GM18505 (cell line): ENCODE measurements at regions not wholly inside any gene's neighbourhood (a gene's known extent, or its start where the extent isn't known, plus 50 kb on each side); places are given as distances from the start of the nearest gene placed in this dataset.
"Not testable (repeated sequence)": the region's sequence is repeated elsewhere in the genome, so short reads cannot be mapped to it uniquely, and the experiment has no call there.

Experiments
- ATAC-seq: cut with Tn5 transposase; IDR thresholded peaks from one replicate; pipeline ENCODE4 v1.9.1; 2021; ENCODE audit not compliant: unreplicated experiment
- POLR2A ChIP-seq: IDR thresholded peaks from 4 replicates; pipeline ENCODE4 v1.6.1; 2011; ENCODE audit warnings: borderline replicate concordance; ENCODE audit not compliant: insufficient read depth, insufficient read length; ENCODE audit errors: extremely low read depth

DNA sequence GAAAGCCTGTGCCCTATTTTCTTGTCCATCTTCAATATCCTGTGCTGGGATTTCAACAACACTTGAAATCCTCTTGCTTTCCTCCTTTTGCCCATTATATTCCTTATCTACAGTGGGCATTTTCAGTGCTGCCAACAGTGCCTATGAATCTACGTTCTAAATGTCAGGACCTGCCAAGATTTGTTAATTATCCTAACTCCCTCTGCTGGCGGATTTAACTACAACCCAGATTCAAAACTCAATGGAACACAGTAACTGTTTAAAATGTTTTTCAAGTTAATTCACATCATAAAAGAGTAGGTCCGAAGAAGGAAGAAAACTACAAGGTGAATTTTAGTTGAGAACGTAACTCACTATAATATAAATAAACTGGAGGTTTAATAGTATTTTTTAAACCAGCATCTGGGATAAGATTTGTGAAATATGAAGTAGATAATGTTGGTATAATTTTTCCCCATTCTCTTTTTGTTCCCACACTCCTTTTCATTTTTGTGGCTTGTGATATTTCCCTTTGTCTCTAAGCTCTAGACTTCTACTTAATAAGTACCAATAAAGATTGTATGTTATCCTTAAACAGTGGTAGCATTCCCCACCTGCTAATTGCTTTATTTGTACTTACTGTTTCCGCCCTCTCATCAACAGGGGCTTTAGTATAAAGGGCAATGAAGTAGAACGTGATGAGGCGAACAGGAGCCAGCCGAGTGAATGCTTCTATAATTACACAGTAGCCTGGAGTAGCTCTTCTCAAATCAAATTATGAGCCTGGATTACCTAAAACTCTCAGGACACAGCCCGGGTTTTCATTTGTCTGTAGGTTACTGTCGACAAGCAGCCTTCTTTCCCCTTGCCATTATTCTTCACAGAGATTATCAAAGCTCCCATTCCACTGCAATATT lies 302.5 kb upstream of the ATP11B start:
- no peak for TF ChIP-seq POLR2A
- no peak for ATAC-seq

DNA sequence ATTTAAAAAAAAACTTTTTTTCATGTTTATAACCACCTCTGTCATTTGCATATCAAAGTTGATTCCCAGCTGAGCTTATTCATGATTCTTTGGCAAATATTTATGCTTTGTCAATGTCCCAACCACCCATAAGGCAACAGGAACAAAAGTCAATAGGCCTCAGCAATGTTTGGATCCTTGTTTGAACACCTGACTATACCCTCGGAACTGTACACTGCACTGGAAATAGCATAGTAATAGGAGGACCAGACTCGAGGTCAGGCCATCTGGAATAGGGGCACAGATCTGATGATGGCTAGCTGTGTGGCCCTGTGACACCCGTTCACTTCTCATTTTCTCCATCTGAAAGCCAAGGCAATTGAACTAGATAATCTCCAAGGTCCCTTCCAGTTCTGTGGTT lies 301.7 kb upstream of the ATP11B start:
- no peak for TF ChIP-seq POLR2A
- ATAC-seq = no peak

DNA sequence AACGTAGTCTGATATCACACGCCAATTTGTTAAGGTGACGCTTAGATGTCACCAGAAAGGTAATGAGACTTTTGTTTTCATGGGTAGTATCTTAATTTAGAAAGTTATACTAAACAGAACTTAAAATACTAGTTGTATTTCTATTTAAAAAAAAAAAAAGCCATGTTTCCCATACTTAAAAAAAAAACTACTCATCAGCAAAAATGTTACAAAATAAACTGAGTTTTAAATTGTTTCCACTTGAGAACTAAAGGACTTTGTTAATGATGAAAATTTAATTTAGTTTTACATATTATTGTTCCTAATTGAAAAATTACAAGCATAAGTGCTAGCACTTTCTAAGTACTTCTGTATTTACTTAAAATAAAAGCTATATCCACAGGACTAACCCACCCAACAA lies 300.8 kb upstream of the ATP11B start:
- no peak for ATAC-seq

DNA sequence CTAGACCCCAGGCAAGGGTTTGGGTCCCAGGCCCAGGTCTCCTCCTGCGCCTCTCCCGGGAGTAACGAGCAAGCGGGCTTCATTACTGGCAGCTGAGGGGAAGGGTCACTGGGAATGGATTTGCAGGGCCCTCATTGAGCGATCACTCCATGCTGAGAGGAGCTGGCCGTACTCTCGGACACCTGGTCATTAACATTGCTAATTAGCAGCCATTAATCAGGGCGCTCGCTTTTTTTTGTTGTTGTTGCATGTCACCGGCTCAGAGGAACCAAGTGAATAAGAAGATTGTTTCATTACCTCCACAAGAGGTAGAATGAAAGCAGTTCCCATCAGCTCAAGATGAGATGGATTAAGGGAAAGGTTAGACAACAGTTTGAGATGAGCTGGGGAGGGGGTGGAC lies 293.0 kb upstream of the ATP11B start:
- ATAC-seq = no peak

More for the DNA sequence above, 300.8 kb upstream of the ATP11B start:
- no peak for TF ChIP-seq POLR2A

DNA sequence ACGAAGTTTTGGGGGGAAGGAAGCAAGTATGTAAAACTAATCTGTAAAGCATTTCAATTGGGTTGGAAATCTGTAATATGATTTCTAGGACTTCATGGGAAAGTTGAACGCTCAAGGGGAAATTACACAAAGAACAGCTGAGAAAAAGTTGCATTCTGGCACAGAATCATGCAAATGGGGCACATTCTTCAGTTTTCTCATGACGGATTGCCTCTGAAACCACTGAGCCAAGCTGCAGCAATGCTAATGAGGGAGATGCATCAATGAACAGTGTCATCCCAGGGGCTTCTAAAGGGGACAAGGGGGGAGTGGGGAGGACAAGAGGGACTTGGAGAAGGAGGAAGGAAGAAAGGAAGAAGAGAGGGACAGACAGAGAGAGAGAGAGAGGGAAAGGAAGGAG lies 291.4 kb upstream of the ATP11B start:
- no peak for ATAC-seq
- TF ChIP-seq POLR2A = no peak

More for the DNA sequence above, 293.0 kb upstream of the ATP11B start:
- no peak for TF ChIP-seq POLR2A

DNA sequence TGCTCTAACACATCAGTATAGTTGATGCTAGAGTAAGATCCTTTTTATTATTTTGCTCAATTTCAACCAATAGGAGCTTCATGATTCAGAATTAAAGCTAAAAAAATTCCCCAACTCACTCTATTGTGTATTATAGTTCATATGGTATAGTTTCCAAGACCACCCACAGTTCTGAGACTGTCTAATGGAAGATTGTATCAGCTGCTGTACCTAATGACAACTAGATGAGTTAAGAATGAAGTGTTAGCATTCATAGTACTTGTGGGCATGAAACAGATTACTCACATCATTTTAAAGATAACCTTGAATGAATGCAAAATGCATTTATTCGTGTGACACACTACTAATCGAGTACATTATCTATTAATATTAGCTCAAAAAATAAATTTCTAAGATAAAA lies 289.9 kb upstream of the ATP11B start:
- ATAC-seq = no peak
- no peak for TF ChIP-seq POLR2A

DNA sequence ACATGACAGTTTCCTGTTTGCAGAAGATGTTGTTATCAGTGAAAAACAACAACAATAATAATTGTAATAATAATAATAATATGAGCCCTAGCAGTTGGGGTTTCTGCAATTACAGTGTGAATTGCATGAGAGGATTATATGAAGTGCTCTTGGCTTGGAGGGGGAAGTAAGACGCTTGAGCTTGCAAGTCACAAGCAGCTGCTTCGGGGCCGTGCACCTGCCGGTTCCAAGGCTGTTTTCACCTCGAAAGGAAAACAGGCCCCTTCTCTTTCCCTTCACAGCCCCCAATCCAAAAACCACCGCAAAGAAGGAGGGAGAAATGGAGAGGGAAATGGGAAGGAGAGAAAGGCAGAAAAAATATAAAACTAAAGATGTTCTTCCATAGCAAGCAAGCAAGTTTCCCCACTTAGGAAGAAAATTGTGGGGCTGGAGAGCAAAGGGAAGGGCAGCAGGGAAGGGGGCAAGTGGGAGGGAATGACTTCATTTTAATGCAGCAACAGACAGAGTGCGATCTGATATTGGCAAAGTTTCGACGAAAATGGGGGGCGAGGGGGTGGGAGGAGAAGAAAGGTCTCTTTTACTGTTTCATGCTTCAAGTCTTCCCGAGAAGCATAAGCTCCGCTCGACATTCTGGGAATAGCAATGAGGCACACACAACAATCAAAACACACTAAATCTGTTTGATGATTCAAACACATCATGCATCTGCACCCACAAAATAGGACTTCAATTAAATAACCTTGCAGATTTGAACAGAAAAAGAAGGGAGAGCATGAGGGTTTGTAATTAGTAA lies 284.2 kb upstream of the ATP11B start:
- ATAC-seq = no peak
- TF ChIP-seq POLR2A = no peak

DNA sequence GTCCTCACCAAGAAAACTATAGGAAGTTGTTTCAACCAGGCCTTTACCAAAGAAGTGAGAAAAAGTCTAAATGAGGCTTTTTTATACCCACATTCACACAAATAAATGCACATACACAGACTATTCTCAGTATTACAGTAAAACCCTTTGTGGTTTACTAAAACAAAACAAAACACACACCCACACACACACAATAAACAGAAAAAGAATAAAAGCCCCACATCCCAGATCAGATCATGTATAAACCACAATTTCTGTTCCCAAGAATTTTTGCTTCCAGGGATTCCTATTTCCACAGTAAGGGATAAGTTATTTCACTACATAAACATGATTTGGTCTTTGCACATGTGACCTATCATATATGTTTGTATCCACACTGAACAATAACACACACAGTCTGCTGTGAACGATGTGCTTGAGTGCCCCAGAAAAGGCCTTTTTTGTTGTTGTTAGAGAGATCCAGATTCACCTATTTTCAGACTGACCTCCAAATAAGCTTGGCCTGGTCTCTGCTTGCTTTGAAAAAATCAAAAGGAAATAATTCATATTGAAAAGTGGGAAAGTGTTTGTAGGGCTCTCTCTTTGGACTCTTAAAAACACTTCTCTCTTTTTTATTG lies 283.4 kb upstream of the ATP11B start:
- TF ChIP-seq POLR2A = no peak
- ATAC-seq = no peak

DNA sequence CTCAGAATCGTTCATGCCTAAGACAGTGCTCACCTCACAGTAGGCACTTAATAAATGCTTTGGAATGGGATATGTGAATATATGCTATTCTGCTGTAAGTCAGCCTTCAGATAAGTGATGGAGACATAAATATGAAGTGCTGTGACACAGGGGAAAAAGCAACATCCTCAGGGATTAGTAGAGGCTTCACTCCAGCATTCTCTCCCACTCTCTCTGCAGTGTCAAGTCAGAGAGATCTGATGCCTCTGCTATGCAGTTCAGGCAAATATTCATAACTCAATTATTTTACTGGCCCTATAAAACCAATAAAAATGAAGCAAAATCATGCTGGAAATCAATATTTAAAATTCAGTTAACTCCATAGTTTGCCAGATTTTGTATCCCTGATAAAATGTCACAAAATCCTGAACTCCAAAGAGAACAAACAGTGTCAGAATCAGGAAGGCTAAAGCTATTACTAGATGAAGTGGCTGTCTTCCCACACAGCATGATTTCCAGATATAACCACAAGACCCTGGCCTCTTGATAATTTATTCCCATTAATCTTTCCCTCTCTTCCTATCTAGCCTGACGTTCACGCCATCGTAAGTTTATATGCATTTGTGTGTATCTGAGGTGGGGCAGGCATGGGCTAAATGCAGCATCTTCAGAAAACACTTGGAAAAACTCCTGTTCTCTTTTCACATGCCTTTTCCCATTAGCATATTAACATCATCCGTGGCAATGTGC lies 278.9 kb upstream of the ATP11B start:
- no peak for TF ChIP-seq POLR2A
- no peak for ATAC-seq

DNA sequence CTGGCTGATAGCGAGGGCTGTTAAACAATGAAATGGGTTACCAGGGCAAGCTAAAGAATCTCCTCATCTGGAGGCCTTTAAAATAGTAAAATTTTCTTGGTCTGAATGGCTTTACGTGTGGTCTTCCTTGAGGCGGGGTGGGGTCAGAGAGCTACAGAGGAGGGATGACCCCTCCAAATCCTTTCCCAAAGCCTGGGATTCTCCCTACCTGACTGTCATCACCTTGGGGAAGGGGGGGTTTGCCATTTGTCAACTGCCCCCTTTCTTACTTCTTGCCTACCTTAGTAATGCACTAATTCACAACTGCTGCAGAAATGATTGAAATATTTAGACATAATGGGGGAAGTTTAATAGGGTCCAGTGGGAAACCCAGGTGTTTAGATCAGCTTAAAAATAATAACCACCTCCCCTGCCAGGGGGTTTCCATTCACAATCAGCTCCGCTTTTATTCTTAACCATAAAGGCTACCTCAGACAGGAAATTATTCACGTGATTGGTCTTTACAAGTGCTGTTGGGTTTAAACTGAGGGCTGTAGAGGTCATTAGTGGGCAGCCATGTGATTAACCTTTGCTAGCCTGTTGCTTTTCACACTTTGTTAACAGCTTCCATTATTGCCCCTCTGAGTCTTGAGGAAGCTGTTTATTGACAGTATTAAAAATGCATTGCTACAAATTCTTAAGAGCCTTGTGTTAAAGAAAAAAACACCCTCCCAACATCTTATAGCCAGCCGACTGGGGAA lies 276.5 kb upstream of the ATP11B start:
- ATAC-seq = no peak
- TF ChIP-seq POLR2A = no peak

DNA sequence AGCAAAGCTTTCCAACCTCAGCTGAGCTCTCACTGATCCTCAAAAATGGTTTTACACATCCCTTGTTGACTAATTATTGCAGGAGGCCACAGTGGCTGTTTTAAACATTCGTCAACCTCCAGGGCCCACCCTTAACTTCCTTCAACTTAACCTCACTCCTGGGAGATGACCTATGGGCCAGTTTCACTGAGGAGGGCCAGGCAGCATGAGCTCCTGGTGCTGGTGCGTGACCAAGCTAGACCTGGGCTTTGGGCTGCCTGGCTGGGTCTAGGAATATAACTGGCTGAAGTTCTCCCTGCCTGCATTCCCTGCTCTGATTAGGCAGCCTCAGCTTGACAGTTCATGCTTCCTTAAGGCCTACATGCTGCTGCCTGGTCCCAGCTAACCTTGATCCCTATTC lies 273.7 kb upstream of the ATP11B start:
- TF ChIP-seq POLR2A = no peak
- no peak for ATAC-seq

DNA sequence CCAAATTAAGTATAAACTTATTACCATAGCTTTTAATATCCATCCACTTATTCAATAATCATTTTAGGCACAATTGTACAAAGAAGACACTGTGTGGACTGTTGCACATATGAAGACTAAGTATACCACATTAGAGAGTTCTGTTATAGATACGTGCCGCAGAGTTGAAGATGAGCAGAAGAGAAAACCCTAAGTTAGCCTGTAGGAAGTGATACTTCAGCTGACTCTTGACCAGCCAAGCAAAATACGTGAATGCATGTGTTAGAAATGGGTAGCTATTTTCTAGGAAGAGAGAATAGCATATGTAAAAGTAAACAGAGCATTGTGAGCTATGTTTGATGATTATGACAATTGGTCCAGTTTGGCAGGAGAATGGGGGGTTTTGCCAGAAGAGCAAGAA lies 272.0 kb upstream of the ATP11B start:
- ATAC-seq = peak; percentile 56
- TF ChIP-seq POLR2A = no peak

DNA sequence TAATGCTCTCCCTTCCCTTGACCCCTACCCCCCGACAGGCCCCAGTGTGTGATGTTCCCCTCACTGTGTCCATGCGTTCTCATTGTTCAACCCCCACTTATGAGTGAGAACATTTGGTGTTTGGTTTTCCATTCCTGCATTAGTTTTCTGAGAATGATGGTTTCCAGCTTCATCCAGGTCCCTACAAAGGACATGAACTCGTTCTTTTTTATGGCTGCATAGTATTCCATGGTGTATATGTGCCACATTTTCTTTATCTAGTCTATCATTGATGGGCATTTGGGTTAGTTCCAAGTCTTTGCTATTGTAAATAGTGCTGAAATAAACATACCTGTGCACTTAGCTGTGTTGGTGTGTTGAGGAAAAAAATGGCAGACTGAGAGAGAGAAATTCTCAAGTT lies 269.9 kb upstream of the ATP11B start:
- ATAC-seq = not testable (repeated sequence)
